HAP-1 (cell line): ENCODE measurements at regions not wholly inside any gene's neighbourhood (a gene's known extent, or its start where the extent isn't known, plus 50 kb on each side); places are given as distances from the start of the nearest gene placed in this dataset.

Experiments
- DNase-seq, 2 experiments: peaks; one replicate each; pipeline ENCODE4 v3.0.0-alpha.2; 2016 to 2020; ENCODE audit warnings: low spot score in 2 of 2
- H3K27me3 ChIP-seq: fragments of 250-450 bp; sonication (Bioruptor Pico); 2 replicates; pipeline ENCODE4 v1.5.1; 2020; ENCODE audit warnings: low read depth, mild to moderate bottlenecking, moderate library complexity
- H3K36me3 ChIP-seq: fragments of 250-450 bp; sonication (Bioruptor Pico); replicated peaks from 2 replicates; pipeline ENCODE4 v1.5.1; 2020; ENCODE audit warnings: mild to moderate bottlenecking
- H3K4me1 ChIP-seq: fragments of 250-450 bp; sonication (Bioruptor Pico); 2 replicates; pipeline ENCODE4 v1.5.1; 2020; ENCODE audit warnings: mild to moderate bottlenecking
- H3K4me3 ChIP-seq: fragments of 250-450 bp; sonication (Bioruptor Pico); 2 replicates; pipeline ENCODE4 v1.5.1; 2020; ENCODE audit warnings: mild to moderate bottlenecking, moderate library complexity
- H3K9me3 ChIP-seq: fragments of 250-450 bp; sonication (Bioruptor Pico); 2 replicates; pipeline ENCODE4 v1.5.1; 2020; ENCODE audit warnings: mild to moderate bottlenecking, moderate library complexity
- in situ Hi-C: fragments of 300-500 bp; cut with MboI; formaldehyde crosslinking; loops from 3 replicates; pipeline ENCODE4 v1.14.3; 2020; ENCODE audit warnings: low sequenced_read_pairs, inconsistent platforms, mixed read lengths

DNA sequence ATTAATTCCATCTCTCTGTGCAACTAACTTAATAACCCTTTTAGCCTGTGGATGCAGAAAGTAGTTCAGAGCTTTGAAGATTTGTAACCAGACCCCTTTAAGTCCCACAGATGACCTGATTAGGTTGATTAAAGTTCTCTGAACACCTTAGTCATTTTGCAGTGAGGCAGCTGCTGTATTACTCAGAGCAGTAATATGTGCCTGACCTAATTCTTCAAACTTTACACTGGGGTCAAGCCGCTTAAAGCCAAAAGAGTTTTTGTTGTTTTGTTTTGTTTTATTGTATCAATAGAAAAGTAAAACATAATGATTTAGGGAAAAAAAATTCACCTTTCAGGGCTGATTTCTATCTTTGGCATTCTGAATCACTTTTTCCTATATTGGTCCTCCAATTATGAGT is 78.6 kb upstream of the PLEKHG7 start:
- Histone ChIP-seq H3K36me3 (no peaks in the 10 kb centered on the region), H3K4me3 (no peak overlapping the region), H3K9me3 (no peaks in the 10 kb centered on the region), H3K27me3 (peaks cover 12% of the 10 kb centered on the region), H3K4me1 (no peaks in the 10 kb centered on the region)
- in situ Hi-C loops: no loop called here
- no peak for DNase-seq

DNA sequence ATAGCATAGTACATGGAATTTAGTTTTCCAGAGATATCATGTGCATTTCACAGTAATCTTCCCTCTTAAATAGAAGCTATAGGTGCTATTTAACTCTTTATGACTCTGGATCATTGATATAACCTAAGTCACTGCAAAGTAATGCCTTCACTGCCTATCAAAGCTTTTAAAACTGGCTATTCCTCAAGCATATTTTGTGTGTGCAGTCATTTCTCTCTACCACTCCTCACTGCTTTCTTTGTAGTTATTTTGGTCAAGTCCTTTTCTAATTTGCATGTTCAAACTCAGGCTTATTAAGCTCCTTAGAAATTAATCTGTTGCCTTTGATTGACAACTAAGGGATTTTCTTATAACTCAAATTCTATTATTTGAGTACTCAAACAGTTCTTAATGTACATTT is 79.4 kb upstream of the PLEKHG7 start:
- Histone ChIP-seq H3K4me3 (no peak overlapping the region), H3K4me1 (no peaks in the 10 kb centered on the region), H3K9me3 (no peaks in the 10 kb centered on the region), H3K36me3 (no peaks in the 10 kb centered on the region), H3K27me3 (peaks cover 12% of the 10 kb centered on the region)
- no peak for DNase-seq
- in situ Hi-C loops: no loop called here

DNA sequence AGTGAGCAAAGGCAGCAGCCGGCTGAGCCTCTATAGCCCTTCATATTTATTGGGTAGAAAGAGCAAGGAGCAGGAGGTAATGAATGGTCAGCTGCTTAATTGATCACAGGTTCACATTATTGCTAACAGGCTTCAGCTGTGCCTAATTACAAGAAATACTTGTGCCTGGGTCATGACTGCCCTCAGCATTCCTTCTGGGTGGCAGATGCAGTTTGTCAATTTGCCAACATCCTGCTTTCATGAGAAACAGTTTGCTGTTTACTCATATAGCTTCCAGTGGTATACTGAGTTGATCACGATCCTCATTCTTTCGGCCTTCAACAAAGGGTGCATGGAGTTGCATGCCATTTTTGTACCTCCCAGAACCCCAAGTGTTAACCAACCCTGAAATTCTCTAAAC is 81.0 kb upstream of the PLEKHG7 start:
- in situ Hi-C loops: no loop called here
- no peaks in the 10 kb centered on the region for H3K36me3 ChIP-seq
- no peak for DNase-seq
- no peak overlapping the region for H3K4me3 ChIP-seq
- no peaks in the 10 kb centered on the region for H3K4me1 ChIP-seq
- no peaks in the 10 kb centered on the region for H3K9me3 ChIP-seq
- peaks cover 6% of the 10 kb centered on the region for H3K27me3 ChIP-seq

DNA sequence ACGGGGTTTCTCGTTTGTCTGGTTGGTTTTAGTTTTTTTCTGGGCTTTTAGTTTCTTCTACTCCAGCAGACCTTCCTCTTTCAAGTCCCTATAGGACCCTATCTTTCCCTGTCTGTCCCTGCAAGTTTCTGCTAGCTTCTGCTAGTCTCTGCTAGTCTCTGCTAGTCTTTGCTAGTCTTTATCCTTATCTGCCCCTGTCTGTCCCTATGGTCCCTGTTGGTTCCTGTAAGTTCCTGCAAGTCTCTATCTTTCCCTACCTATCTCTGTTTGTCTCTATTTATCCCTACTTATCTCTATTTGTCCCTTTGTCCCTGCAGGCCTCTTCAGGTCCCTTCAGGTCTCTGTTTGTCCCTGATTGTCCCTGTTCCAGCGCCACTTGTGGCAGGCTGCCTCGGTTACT is 81.5 kb upstream of the PLEKHG7 start:
- Histone ChIP-seq H3K4me3 (no peak overlapping the region), H3K4me1 (no peaks in the 10 kb centered on the region), H3K9me3 (no peaks in the 10 kb centered on the region), H3K27me3 (peaks cover 6% of the 10 kb centered on the region), H3K36me3 (no peaks in the 10 kb centered on the region)
- in situ Hi-C loops: no loop called here
- no peak for DNase-seq

DNA sequence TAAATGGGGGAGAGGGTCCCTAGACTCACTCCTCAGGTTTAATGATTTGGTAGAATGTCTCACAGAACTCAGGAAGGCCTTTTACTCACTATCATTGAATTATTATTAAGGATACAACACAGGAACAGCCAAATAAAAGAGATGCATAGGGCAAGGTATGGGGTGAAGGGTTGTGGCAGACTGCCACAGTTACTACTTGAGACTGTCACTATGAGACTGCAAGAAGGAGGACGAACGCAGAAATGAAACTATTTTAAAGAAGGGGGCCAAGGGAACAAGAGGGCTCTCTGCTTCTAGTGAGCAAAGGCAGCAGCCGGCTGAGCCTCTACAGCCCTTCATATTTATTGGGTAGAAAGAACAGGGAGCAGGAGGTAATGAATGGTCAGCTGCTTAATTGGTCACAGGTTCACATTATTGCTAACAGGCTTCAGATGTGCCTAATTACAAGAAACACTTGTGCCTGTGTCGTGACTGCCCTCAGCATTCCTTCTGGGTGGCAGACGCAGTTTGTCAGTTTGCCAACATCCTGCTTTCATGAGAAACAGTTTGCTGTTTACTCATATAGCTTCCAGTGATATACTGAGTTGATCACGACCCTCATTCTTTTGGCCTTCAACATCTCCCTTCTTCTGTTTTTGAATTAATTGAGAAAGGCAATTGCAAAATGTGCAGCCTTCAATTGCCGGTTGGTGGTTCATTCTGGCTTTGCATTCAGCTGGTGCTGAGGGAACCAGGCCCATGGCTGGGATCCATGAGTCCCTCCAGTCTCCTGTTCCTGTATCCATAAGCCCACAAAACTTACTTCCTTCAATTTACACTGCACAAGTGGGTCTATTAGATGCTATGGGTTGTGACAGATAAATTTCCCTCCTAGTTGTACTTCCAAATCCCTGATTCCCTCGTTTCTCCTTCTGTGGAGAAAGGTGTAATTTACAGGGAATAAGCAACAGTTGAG is 82.8 kb upstream of the PLEKHG7 start:
- H3K36me3 ChIP-seq: no peaks in the 10 kb centered on the region
- peaks cover 6% of the 10 kb centered on the region for H3K27me3 ChIP-seq
- in situ Hi-C loops: no loop called here
- H3K9me3 ChIP-seq: no peaks in the 10 kb centered on the region
- no peak overlapping the region for H3K4me3 ChIP-seq
- no peak for DNase-seq
- H3K4me1 ChIP-seq: no peaks in the 10 kb centered on the region

DNA sequence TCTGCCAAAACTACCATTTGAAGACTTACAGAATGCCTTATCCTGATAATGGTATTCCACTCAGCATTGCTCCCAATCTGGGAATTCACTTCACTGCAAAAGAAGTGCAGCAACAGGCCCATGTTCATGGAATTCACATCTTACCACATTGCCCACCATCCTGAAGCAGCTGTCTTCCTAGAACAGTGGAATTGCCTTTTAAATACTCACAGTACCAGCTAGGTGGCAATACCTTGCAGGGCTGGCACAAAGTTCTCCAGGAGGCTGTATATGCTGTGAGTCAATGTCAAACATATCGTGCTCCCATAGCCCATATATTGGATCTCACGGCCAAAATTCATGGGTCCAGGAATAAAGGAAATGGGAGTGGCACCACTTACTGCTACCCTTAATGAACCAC is 83.8 kb upstream of the PLEKHG7 start:
- no peak overlapping the region for H3K4me3 ChIP-seq
- H3K4me1 ChIP-seq: no peaks in the 10 kb centered on the region
- no peaks in the 10 kb centered on the region for H3K36me3 ChIP-seq
- in situ Hi-C loops: no loop called here
- no peak for DNase-seq
- H3K27me3 ChIP-seq: peaks cover 6% of the 10 kb centered on the region
- no peaks in the 10 kb centered on the region for H3K9me3 ChIP-seq

DNA sequence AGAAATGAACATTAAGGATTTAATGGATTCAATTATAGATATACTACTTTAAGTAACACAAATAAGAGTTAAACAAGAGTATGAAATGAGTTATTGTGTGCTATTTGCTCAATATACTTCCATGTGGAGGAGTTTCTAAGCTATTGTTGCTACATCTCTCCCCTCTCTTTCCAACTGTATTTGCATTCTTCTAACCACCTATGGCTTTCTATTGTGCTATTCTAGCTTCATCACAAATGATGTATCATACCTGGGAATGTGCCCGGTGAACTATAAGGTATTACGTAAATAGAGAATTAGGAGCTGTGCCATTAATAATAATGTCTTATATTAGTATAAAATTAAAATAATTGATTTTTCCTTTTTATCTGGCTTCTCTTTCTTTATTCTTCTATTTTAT is 87.1 kb upstream of the PLEKHG7 start:
- Histone ChIP-seq H3K4me1 (no peaks in the 10 kb centered on the region), H3K27me3 (peaks cover 6% of the 10 kb centered on the region), H3K36me3 (no peaks in the 10 kb centered on the region), H3K4me3 (no peak overlapping the region), H3K9me3 (no peaks in the 10 kb centered on the region)
- DNase-seq: no peak
- in situ Hi-C loops: no loop called here

DNA sequence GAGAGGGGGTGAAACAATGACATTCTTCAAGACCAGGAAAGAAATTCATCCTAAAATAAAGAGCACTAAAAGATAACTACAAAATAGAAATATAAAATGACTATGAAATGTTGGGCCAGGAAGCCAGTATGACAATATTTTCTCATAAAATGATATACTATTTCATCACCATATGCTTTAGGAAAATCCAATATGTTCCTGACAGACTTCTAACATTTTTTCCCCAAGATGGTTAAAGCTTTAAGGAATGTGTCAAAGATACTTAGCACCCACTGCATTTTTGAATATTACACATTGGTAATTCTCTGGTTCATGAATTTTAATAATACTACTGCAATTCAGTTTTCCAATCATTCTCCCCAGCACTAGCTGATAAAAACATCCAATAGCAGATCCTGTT is 87.7 kb upstream of the PLEKHG7 start:
- H3K4me1 ChIP-seq: no peaks in the 10 kb centered on the region
- DNase-seq: no peak
- in situ Hi-C loops: no loop called here

DNA sequence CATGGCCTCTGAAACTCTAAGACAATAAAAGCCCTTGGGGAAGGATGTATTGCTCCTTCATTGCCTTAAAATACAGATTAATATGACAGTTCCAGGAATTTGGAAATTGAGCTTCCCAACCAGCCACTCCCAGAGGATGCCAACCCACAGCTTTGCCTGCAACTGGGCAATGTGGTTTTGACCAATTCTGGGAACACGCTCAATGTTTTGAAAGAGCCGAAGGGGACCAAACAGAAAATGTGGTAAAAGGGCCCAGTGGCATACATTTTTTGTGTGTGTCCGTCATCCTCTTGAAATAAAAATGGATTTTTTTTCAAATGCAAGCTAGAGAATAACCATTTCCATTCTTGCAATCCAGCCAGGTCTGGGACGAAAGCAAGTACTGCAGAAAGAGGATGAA is 88.3 kb upstream of the PLEKHG7 start:
- H3K9me3 ChIP-seq: no peaks in the 10 kb centered on the region
- DNase-seq: no peak
- in situ Hi-C loops: no loop called here

More for the DNA sequence above, 87.7 kb upstream of the PLEKHG7 start:
- H3K27me3 ChIP-seq: peaks cover 6% of the 10 kb centered on the region
- no peaks in the 10 kb centered on the region for H3K36me3 ChIP-seq
- H3K4me3 ChIP-seq: no peak overlapping the region
- H3K9me3 ChIP-seq: no peaks in the 10 kb centered on the region

DNA sequence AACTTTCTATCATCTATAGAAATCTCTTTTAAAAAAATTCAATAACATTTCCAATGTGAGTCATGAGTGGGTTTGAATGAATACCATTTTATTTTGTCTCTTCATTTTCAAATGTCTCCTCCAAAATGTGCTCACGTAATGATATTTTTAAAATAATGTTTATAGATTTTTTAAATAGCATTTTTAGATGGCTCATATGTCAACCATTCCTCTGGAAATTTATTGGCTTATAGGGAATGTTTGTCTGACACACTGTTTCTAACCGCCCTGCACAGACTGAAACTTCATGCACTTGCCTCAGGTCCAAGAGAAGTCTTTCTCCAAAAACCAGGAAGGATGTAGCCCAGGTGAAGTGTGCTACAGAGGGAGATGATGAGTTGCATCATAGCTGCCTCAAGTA is 88.8 kb upstream of the PLEKHG7 start:
- no peaks in the 10 kb centered on the region for H3K36me3 ChIP-seq
- no peaks in the 10 kb centered on the region for H3K9me3 ChIP-seq
- H3K4me3 ChIP-seq: no peak overlapping the region
- no peak for DNase-seq
- H3K27me3 ChIP-seq: peaks cover 6% of the 10 kb centered on the region
- in situ Hi-C loops: no loop called here
- H3K4me1 ChIP-seq: no peaks in the 10 kb centered on the region

More for the DNA sequence above, 88.3 kb upstream of the PLEKHG7 start:
- no peaks in the 10 kb centered on the region for H3K36me3 ChIP-seq
- H3K4me3 ChIP-seq: no peak overlapping the region
- H3K27me3 ChIP-seq: peaks cover 6% of the 10 kb centered on the region
- no peaks in the 10 kb centered on the region for H3K4me1 ChIP-seq

DNA sequence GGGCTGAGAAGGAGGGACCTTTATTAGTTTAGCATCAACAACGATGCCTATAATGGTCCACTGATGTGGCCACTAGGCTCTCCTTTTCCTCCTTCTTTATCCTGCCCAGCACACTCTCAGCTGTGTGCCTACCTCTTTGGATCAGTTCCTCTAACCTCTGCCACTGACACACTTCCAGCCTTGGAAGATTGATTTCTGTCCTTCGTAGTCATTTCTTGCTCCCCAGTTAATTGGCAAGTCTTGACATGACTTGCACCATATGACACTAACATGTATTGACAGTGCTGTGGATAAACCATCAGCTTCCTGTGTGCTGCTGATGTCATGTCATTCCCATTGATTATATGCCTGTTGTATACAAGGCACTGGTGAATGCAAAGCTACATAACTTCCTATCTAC is 90.2 kb upstream of the PLEKHG7 start:
- in situ Hi-C loops: no loop called here
- Histone ChIP-seq H3K27me3 (peaks cover 11% of the 10 kb centered on the region), H3K9me3 (no peaks in the 10 kb centered on the region), H3K36me3 (no peaks in the 10 kb centered on the region), H3K4me1 (no peaks in the 10 kb centered on the region), H3K4me3 (no peak overlapping the region)
- no peak for DNase-seq

DNA sequence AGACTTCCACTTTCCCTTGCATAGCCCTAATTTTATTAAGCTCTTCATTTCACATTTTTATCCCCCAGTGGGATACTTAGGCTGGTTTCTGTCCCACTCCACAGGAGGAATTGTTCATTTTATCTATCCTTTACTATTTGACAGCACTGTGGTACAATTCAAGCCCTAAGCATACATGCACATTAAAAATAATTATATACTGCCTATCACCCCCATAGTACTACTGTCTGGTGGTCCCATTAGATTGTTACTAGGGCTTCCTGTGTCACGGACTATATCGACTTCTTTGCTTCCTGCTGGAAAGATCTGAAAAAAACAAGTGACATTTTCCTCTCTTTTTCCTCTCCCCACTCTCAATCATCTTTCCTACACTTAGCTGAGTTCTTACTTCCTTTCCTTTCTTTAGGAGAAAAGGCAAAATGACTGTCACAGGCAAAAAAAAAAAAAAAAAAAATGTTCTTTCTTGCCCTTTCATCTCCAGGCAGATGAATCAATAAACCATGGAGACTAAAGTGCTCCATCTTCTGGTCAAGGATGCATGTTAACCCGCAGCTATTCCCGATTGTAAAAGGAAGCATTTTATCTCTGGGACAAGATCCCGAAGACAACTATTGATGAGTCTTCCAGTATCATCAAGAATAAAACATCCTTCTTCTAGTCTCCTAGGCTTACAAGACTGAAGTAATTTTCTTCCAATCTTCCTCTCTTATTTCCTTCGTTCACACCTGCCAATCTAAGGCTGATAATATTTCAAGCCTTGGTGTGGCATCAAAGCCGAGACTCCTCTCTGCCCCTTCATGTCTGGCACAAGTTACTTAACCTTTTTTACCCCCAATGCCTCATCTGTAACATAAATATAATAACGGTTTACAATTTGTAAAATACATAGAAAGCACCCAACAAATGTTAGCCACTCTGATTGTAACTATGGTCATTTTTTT is 94.4 kb upstream of the PLEKHG7 start:
- no peaks in the 10 kb centered on the region for H3K4me1 ChIP-seq
- H3K9me3 ChIP-seq: no peaks in the 10 kb centered on the region
- DNase-seq: peak in 1 of 2 experiments; percentile 6
- no peak overlapping the region for H3K4me3 ChIP-seq
- peaks cover 8% of the 10 kb centered on the region for H3K27me3 ChIP-seq
- no peaks in the 10 kb centered on the region for H3K36me3 ChIP-seq
- in situ Hi-C loops: no loop called here

DNA sequence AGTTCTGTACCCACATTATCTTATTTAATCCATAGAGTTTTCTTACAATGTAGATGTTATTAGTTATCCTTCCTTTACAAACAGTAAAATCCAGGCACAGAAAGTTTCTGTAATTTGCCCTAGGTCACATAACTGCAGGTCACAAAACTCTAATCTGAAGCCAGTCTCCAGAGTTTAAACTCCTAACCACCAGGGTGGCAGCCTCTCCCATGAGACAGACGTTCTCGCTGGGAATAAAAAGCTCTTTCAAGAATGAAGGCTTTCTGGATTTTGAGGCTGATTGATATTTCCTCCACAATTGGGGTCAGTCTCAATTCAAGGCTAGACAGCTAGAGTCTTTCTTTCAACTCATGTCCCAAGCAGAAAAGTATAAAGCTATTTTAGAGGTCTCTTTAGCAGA is 95.8 kb upstream of the PLEKHG7 start:
- Histone ChIP-seq H3K4me3 (no peak overlapping the region), H3K27me3 (peaks cover 7% of the 10 kb centered on the region; the same call in 1 of the 2 replicates), H3K4me1 (no peaks in the 10 kb centered on the region), H3K36me3 (no peaks in the 10 kb centered on the region), H3K9me3 (no peaks in the 10 kb centered on the region)
- no peak for DNase-seq
- in situ Hi-C loops: no loop called here
